Caki2 (cell line): ENCODE measurements at regions not wholly inside any gene's neighbourhood (a gene's known extent, or its start where the extent isn't known, plus 50 kb on each side); places are given as distances from the start of the nearest gene placed in this dataset.
"Not testable (repeated sequence)": the region's sequence is repeated elsewhere in the genome, so short reads cannot be mapped to it uniquely, and the experiment has no call there.

ENCODE experiments used
- DNase-seq: peaks from one replicate; pipeline ENCODE4 v3.0.0-alpha.2; 2015; ENCODE audit warnings: low read depth
- in situ Hi-C: cut with HindIII; loops from 2 replicates; pipeline ENCODE4 v1.10.0; 2016; ENCODE audit warnings: low sequenced_read_pairs, low pct_unique_long_range_greater_than_20kb, mixed read lengths

DNA sequence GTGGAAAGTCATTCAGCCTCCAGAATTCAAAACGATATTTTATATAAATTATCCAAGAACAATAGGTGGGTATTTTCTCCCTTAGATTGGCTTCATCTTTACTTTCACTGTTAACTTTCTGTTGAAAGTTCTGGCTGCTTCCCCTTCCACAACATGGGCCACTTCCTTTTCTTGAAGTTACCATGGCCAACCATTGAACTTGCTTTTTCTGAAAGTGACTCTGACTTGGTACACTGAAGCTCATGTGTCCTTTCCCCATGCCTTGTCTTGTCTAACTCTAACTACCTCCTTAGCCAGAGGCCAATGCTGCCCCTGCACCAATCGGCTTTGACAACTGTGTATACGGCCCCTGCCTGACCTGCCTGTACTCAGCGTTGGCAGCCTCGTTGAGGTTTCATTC lies 225.2 kb downstream of the FAT3 start:
- in situ Hi-C loops: no loop called here

DNA sequence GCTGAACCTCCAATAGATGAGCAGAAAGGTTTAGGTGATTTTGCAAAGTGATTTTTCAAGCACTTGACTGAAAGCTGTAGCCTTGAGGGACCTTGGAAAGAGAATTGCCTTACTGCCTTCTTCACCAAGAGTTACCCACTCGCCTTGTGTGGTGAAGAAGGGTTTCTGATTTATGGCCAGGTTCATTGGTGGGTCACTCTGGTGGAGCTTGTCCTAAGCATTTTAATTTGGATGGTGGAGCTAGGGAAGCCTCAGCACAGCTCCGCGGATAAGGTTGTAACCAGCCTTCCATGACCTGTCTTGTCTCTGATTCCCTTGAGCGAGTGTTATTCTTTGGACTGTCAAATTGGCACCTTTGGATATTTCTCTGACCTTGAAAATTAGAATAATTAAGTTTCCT lies 226.4 kb downstream of the FAT3 start:
- DNase-seq: no peak
- in situ Hi-C loops: no loop called here

More for the DNA sequence above, 225.2 kb downstream of the FAT3 start:
- DNase-seq: no peak

DNA sequence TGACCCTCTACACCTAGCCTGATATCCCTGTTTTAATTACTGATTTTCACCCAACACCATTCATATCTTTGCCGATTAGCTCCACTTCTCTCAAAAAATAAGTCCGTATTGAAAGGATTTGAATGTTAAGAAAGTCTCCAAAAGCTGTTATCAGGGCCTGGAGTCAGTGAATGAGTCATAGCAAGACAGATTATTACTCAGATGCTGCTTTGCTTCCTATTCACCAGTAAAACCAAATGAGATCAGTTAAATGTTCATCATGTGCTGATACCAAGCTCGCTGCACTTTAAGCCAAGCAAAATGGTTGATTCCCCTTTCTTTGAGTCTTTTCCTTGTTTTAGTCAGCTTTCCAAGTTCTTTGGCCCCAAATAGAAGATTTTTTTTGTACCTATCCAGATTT lies 228.4 kb downstream of the FAT3 start:
- in situ Hi-C loops: no loop called here
- DNase-seq: peak; percentile 10

DNA sequence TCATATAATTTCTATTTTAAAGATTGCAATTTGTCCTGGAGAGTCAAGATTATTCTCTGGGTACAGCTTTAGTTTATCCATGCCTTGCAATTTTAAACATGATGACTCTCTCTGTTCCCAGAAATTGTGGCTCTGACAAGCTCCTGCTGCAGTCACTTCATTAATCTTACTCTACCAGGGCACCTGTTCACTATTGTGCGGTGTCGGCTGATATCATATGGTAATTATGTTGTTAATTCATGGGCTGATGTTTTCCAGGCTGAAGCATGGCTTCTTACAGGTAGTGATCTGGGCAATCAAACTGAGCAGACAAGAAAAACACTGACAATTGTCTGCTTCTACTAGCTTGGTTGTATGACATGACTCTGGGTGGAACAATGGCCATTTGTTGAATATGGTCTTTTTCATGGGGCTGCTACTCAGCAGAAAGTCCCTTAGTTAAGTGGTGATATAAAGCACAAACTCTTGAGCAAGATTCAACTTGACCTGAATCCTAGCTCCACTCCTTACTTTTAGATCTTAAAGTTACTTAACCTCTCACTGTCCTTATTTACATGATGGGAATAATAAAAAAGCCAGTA lies 230.7 kb downstream of the FAT3 start:
- in situ Hi-C loops: no loop called here
- DNase-seq: no peak

DNA sequence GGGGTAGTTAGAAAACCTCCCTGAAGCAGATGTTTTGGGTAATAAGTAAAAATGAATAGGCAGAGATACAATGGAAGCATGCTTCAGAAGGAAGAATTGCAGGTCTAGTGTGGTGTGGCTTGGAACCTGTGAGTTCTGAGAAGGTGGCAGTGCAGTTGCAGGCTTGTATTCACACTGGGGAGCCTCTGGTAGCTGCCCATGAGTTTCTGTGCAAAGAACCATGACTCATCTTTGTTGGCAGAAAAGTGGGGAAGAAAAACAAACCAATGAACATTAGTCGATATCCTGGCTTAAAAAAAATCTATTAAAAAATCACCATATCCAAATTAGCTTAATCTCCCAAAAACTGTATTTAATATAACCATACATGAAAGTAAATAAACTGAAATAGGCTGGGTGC lies 232.6 kb downstream of the FAT3 start:
- in situ Hi-C loops: no loop called here
- DNase-seq: peak; percentile 10

DNA sequence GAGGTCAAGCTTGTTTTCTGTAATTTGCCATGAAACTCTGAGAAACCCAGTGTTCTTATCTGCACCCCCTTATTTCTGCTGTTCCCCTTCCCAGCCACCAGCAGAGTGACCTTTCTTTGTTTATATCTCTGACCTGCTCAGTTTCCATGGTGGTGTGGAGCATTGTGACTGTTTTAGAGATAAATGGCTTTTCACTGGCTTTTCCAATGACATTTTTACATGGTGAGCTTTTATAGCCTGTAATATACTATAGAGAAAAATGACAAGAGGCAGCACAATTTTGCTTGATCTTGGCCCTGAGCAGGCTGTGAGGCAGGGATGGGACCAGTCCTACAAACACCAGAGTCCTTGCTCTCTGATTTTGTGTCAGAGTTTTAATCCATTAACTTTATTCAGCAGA lies 233.9 kb downstream of the FAT3 start:
- in situ Hi-C loops: no loop called here
- no peak for DNase-seq

DNA sequence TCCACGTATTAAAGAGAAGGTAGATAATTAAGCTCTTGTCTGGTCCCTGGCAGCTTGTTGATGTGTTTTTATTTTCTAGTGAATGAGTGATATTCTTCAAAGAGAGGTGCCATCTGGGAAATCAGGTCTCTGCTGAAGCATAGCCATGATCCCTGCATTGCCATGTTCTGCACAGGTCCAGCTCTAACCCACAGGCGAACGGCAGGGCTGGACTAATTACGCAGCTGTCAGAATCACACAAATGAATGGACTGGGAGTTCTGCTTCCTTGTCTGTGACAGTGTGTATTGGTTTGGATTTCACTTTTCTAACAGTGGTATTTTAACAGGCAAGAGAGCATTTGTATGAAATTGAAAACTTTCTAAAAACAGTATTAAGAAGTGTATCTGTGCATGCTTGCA lies 235.6 kb downstream of the FAT3 start:
- no peak for DNase-seq
- in situ Hi-C loops: no loop called here

DNA sequence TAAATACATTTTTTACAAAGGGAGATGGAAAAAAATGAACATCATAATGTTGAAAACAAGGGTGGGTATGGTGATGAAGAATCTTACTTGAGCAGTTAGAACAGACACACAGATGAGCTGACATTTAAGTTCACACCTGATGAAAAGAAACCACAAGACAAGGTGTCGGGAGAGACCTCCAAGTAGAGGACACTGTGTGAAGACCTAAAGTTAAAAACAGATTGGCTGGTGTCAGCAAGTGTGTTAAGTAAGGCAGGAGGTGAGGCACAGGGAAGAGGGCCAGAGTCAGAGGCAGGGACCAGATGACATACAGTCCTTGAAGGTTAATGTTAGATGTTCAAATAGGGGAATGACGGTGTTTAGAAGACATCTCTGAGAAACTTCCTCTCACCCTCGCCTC lies 236.8 kb downstream of the FAT3 start:
- in situ Hi-C loops: no loop called here
- DNase-seq: no peak

DNA sequence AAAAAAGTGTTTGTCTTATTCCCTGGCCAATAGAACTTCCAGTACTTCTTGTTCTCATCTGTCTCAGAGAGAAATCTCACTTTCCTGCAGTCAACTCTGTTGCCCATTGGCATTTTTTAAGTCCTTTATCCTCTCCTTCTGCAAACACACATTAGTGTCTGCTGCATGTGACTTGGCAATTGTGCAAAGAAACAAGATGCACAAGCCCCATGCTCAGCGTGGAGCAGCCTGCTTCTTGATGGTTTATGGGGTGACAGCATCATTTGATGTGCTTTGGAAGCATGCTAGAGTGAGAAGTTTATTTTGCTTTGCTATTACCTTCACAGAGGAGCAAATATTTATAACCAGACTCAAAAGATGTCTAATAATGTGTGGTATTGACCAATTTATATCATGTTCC lies 238.2 kb downstream of the FAT3 start:
- no peak for DNase-seq
- in situ Hi-C loops: no loop called here

DNA sequence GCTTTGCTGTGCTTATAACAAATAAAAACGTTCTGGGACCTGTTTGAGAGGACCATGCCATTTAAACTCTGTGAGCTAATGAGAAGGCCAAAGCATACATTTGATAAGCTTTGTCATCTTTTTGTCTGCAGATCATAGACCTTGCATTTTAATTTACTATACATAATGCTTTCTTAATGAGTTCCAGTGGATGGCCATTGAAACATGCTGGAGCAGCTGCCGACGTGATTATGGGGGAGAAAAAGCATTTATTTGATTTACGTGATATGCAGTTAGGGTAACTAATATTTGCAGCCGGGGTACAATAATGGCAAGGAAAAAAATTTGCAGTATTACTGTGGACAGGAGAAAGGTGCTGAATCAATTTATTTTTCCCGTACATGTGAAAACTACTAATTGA lies 240.2 kb downstream of the FAT3 start:
- no peak for DNase-seq
- in situ Hi-C loops: no loop called here

DNA sequence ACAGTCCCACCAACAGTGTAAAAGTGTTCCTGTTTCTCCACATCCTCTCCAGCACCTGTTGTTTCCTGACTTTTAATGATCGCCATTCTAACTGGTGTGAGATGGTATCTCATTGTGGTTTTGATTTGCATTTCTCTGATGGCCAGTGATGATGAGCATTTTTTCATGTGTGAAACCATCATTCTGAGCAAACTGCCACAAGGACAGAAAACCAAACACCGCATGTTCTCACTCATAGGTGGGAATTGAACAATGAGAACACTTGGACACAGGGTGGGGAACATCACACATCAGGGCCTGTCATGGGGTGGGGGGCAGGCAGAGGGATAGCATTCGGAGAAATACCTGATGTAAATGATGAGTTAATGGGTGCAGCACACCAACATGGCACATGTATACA lies 240.8 kb downstream of the FAT3 start:
- in situ Hi-C loops, DNase-seq: not testable (repeated sequence)

DNA sequence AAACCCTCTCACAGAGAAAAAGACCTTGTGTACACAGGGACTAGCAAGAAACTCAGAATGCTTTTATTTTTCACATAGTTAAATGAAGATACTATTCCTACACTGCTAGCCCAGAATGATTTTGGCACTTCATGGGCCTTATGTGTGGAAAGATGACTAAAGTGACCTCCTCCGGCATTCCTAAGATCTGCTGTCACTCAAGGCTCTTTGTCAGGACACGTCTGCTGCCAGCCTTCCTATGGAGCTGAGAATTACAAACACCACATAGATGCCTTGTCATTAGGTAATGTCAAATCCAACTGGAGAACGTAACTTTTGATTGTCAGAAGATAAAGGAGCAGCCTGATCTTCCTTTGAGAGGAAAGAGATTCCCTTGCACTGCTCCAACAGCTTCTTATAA lies 249.1 kb downstream of the FAT3 start:
- in situ Hi-C loops: no loop called here
- peak; percentile 12 for DNase-seq

DNA sequence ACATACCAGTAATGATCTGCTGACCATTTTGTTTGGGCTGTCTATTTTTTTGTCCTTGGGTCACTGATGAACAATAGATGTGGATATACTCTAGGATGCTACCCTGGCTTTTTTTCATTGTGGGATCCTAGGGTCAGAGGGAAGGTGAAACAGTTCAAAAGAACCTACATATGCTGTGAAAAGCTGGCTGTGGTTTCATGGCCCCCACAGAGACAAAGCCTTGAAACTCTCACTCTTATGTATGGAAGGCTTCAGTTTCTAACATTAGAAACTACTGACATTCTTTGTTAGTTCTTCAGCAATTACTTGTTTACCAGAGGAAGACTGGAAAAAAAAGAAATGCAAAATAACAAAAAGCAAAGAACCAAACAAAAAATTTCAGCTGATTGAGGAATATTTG lies 250.7 kb downstream of the FAT3 start:
- DNase-seq: no peak
- in situ Hi-C loops: no loop called here

DNA sequence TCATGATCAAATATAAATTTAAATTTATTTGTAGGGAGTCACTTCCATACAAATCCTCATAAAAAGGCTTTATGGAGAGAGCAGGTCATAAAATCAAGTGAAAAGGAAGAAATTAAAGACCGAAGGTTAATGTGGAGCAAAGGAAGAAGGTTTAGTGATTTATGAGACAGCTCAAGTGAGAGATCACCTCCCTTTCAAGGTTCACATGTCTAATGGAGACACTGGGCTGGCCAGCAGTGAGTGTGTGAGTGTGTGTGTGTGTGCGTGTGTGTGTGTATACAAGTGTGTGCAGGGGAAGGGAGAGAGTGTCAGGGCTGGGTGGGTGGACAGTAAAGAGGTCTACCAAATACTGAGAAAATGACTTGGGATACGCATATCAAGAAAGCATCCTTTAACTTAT lies 251.2 kb downstream of the FAT3 start:
- in situ Hi-C loops: no loop called here

DNA sequence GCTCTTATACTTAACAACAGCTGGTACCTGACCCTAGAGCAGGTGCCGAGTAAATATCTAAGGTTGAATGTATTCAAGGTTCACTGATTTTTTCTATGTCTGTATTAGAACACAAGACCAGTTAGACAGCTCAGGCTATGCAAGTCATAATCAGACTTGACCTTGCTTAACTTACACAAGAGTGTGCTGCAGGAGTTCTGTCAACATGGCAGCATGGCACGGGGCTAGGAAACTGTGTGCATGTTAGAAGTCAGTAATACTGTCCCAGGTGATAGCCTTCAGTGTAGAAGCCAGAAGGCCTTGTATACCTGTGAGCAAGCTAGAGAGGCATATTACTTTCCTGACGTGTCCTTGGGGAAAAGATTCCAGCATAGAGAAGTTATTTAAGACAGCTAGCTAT lies 253.1 kb downstream of the FAT3 start:
- in situ Hi-C loops: no loop called here

More for the DNA sequence above, 251.2 kb downstream of the FAT3 start:
- no peak for DNase-seq

DNA sequence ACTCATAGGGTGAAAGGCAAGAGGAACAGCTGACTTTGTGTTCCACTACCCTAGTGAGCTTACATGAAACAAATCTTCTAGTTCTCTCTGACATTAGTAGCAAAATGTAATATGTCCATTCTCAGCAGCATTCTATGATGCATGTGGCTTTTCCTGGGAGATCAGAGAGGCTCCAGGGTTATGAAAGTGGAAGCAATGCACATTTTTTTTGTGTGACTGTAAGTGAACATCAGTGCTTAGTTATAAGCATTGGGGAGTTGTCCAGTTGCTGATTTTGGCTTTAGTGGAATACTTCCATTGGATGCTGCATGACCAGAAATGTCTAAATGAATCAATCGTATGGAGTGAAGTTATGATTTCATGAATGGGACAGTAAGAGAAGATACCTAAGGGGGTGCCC lies 255.9 kb downstream of the FAT3 start:
- in situ Hi-C loops: no loop called here
- DNase-seq: no peak

More for the DNA sequence above, 253.1 kb downstream of the FAT3 start:
- DNase-seq: no peak

DNA sequence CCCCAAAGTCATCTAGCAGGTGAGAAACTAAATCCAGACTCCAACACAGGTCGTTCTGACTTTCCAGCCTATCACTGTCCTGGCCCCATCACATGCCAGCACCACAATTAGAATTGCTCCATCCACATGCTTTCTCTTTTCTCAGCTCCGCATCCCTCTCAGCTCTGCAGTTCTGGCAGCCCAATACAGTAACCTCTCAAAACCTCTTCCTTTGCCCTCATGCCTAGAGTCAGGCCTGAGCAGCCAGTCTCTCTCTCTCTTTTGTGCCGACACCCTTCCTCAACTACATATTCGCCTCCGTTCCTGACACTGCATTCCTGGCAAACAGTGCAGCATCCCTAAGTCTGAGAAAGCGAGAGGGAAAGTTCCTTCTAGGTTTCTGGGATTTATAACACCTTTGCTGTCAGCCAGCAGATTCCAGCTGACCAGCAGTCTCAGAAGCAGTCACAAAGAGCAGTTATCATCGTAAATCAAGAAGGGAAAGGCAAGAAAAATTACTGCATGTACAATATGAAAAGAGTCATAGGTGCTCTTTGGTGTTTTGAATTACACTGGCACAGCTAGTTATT lies 258.0 kb downstream of the FAT3 start:
- DNase-seq: no peak
- in situ Hi-C loops: no loop called here

DNA sequence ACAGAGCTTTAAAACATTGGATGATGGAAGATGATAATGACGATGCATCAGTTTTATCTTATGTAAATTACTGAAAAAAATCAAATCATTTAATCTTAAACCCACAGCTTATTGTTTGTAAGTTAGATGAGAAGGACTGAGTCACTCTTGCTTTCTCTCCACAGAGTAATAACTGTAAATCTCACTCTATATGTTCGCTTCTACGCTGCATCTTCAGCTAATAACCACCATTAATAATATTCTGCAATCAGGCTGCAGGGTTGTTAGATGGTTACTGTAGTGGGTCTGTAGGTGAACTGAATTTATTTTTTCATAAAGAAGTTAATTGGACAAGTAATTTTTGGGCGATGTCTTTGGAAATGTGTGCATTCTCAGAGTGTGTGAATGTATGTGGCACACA lies 260.0 kb downstream of the FAT3 start:
- in situ Hi-C loops: no loop called here
- no peak for DNase-seq

DNA sequence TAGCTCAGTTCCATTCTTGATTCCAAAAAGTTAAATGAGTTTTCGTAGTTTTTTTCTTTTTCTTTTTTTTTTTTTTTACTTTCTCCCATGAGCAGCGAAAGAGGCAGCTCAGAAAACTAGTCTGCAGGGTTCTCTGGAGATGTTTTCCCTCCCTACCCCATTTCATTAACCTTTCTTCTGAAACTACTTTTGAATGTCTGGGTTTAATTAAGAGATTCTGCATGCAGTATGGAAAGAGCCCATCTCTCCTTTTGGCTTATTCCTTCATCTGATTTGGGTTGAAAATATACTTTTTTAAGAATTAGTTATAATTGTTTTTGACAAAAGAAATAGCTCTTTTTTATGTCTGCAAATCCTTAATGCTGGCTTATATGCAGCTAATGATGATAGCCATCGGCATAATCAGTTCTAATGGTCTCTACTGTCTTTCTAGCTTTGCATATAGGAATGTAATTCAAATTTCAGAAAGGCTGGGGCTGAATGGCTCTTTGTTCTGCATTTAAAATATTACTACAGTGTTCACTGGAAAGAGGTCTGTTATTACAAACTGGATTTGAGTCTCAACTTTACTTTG lies 265.3 kb downstream of the FAT3 start:
- DNase-seq: no peak
- in situ Hi-C loops: no loop called here

DNA sequence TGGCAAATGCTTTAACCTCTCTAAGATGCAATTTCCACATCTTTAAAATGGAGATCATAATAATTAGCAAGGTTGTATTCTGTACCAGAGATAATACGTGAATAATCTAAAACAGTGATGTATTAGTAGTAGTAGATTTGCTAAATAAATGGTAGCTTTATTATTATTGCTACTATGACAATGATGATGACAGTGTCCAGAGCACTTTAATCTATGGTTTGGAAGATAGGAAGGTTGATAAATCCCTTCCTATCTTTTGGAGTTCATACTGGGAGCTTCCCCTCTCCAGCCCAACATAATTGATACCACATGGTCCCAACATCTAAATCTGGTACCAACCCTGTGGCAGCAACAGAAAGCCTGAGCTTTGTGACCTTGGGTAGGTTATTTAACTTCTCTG lies 267.8 kb downstream of the FAT3 start:
- no peak for DNase-seq
- in situ Hi-C loops: no loop called here
